Loucy (cell line): ENCODE measurements at regions not wholly inside any gene's neighbourhood (a gene's known extent, or its start where the extent isn't known, plus 50 kb on each side); places are given as distances from the start of the nearest gene placed in this dataset.

Source experiments
- H2AFZ ChIP-seq: fragments of 200-600 bp; sonication (generic); 2 replicates; pipeline ENCODE4 v1.6.0; 2016; ENCODE audit warnings: antibody characterized with exemption, mild to moderate bottlenecking, low read length, moderate library complexity
- H3F3A ChIP-seq: fragments of 200-600 bp; 2 replicates; pipeline ENCODE4 v1.6.0; 2016; ENCODE audit warnings: antibody characterized with exemption, low read depth, mild to moderate bottlenecking
- H3K27me3 ChIP-seq: fragments of 200-600 bp; sonication (generic); 2 replicates; pipeline ENCODE4 v1.6.1; 2014; ENCODE audit warnings: low read length, mild to moderate bottlenecking; ENCODE audit not compliant: insufficient read depth, poor library complexity, severe bottlenecking
- H3K36me3 ChIP-seq: fragments of 200-600 bp; sonication (generic); 2 replicates; pipeline ENCODE4 v1.6.1; 2016; ENCODE audit warnings: low read length; ENCODE audit not compliant: insufficient read depth
- H3K4me1 ChIP-seq: fragments of 200-600 bp; sonication (generic); 2 replicates; pipeline ENCODE4 v1.5.1; 2014; ENCODE audit warnings: low read length, mild to moderate bottlenecking; ENCODE audit not compliant: insufficient read depth, poor library complexity, severe bottlenecking
- H3K4me2 ChIP-seq: fragments of 200-600 bp; sonication (generic); 2 replicates; pipeline ENCODE4 v1.6.0; 2014; ENCODE audit warnings: antibody characterized with exemption, low read length, low read depth, mild to moderate bottlenecking; ENCODE audit not compliant: poor library complexity, severe bottlenecking
- H3K4me3 ChIP-seq: fragments of 200-600 bp; sonication (generic); 2 replicates; pipeline ENCODE4 v1.5.1; 2014; ENCODE audit warnings: low read length, mild to moderate bottlenecking, mixed read lengths; ENCODE audit not compliant: poor library complexity, severe bottlenecking
- H3K79me2 ChIP-seq: fragments of 200-600 bp; sonication (generic); 2 replicates; pipeline ENCODE4 v1.6.1; 2014; ENCODE audit warnings: low read length; ENCODE audit not compliant: insufficient read depth
- H3K9ac ChIP-seq: fragments of 200-600 bp; sonication (generic); 2 replicates; pipeline ENCODE4 v1.6.0; 2014; ENCODE audit warnings: mild to moderate bottlenecking, low read depth, low read length, moderate library complexity; ENCODE audit not compliant: poor library complexity, severe bottlenecking
- H3K9me2 ChIP-seq: fragments of 200-600 bp; sonication (generic); replicated peaks from 2 replicates; pipeline ENCODE4 v1.6.1; 2016; ENCODE audit warnings: low read depth, low read length, mixed read lengths
- H3K9me3 ChIP-seq: fragments of 200-600 bp; sonication (generic); 2 replicates; pipeline ENCODE4 v1.6.1; 2014; ENCODE audit warnings: mild to moderate bottlenecking, antibody characterized with exemption, low read length, low read depth; ENCODE audit not compliant: insufficient read depth
- H4K20me1 ChIP-seq: fragments of 200-600 bp; sonication (generic); 2 replicates; pipeline ENCODE4 v1.6.0; 2014; ENCODE audit warnings: antibody characterized with exemption, low read length, mild to moderate bottlenecking; ENCODE audit not compliant: insufficient read depth, poor library complexity, severe bottlenecking
- CTCF ChIP-seq: fragments of 200-600 bp; sonication (generic); conservative IDR thresholded peaks from 2 replicates; pipeline ENCODE4 v1.5.1; 2014; ENCODE audit warnings: mild to moderate bottlenecking, antibody characterized with exemption, low read length
- EZH2phosphoT487 ChIP-seq: fragments of 200-600 bp; IDR thresholded peaks from 2 replicates; pipeline ENCODE4 v1.6.1; 2018; ENCODE audit warnings: antibody characterized with exemption, mild to moderate bottlenecking, moderate library complexity, borderline replicate concordance

- TF ChIP-seq CTCF, result no peak
- TF ChIP-seq EZH2phosphoT487, result no peak
- no peak overlapping the region for H3K9ac ChIP-seq
- H3K9me3 ChIP-seq, result no peaks in the 10 kb centered on the region
- H3K9me2 ChIP-seq, result no peaks in the 10 kb centered on the region
- H3K79me2 ChIP-seq, result no peaks in the 10 kb centered on the region
- H3K4me2 ChIP-seq, result no peak overlapping the region
- no peaks in the 10 kb centered on the region for H3F3A ChIP-seq
- no peaks in the 10 kb centered on the region for H3K36me3 ChIP-seq
- H3K27me3 ChIP-seq, result no peaks in the 10 kb centered on the region
- no peaks in the 10 kb centered on the region for H4K20me1 ChIP-seq
- no peaks in the 10 kb centered on the region for H3K4me1 ChIP-seq
- H2AFZ ChIP-seq, result no peak overlapping the region
- no peak overlapping the region for H3K4me3 ChIP-seq
Observed at GRCh38 chr3:18813300-18813699, 335.0 kb upstream of the KCNH8 start.

GRCh38 chr3:18812316-18812715 lies 336.0 kb upstream of the KCNH8 start:
- no peak overlapping the region for H2AFZ ChIP-seq
- no peak overlapping the region for H3K4me3 ChIP-seq
- H3K9me3 ChIP-seq, result no peaks in the 10 kb centered on the region
- H3K4me1 ChIP-seq, result no peaks in the 10 kb centered on the region
- no peaks in the 10 kb centered on the region for H3K27me3 ChIP-seq
- H3K79me2 ChIP-seq, result no peaks in the 10 kb centered on the region
- H3F3A ChIP-seq, result no peaks in the 10 kb centered on the region
- TF ChIP-seq CTCF (no peak), EZH2phosphoT487 (no peak)
- H3K36me3 ChIP-seq, result no peaks in the 10 kb centered on the region
- no peak overlapping the region for H3K4me2 ChIP-seq
- no peaks in the 10 kb centered on the region for H3K9me2 ChIP-seq
- H4K20me1 ChIP-seq, result no peaks in the 10 kb centered on the region
- H3K9ac ChIP-seq, result no peak overlapping the region

DNA sequence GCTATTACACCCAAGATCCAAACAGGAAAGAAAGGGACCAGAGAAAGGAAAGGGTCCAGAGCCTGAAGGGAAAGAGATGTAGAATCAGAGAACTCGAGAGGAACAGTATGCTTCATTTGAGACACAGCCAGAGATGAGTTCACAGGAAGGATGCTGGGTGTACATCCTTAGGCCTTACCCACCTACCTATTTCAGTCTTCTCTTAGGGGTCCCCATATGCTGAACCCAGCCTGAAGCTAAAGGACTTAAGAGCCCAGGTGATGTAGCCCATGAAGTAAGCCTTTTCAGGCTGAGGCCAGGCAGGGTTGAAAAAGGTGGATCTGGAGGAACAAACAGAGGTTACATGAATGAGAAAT lies 338.0 kb upstream of the KCNH8 start:
- Histone ChIP-seq H3K4me2 (no peak overlapping the region), H3K9ac (no peak overlapping the region), H3K27me3 (no peaks in the 10 kb centered on the region), H4K20me1 (no peaks in the 10 kb centered on the region), H2AFZ (no peak overlapping the region), H3F3A (no peaks in the 10 kb centered on the region), H3K9me3 (no peaks in the 10 kb centered on the region), H3K79me2 (no peaks in the 10 kb centered on the region), H3K36me3 (no peaks in the 10 kb centered on the region), H3K4me3 (no peak overlapping the region), H3K9me2 (no peaks in the 10 kb centered on the region), H3K4me1 (no peaks in the 10 kb centered on the region)
- TF ChIP-seq CTCF (no peak), EZH2phosphoT487 (no peak)
